GM19238 (cell line): ENCODE measurements at regions not wholly inside any gene's neighbourhood (a gene's known extent, or its start where the extent isn't known, plus 50 kb on each side); places are given as distances from the start of the nearest gene placed in this dataset.

Experiments
- DNase-seq: peaks from one replicate; pipeline ENCODE4 v3.0.0; 2011; ENCODE audit warnings: low spot score; ENCODE audit not compliant: insufficient read length

DNA sequence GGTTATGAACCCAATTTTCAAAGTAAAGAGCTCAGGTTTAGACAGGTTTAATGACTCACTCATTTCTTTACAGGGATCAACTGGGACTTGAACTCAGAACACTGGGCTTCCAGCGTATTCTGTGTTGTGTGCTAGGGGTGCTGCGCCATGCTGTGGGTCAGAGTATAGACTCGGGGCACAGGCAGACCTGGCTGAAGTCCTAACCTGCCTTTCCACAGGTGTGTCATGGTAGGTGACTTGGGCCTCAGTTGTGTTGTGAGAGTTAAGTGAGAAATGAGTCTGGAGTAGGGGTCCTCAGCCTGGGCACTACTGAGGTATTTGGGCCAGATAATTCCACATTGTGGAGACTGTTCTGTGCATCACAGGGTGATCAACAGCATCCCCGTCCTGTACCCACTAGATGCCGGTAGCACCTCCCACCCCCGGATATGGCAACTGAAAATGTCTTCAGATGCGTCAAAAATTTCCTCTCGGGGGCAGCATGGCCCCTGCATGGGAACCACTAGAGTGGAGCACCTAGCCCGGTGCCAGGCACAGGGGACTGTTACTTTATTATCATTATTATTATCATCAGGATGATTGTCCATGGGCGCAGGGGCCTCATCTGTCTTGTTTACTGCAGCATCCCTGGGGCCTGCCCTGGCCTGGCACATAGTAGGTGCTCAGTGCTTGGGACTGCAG is 575.5 kb downstream of the PTPRU start:
- no peak for DNase-seq

DNA sequence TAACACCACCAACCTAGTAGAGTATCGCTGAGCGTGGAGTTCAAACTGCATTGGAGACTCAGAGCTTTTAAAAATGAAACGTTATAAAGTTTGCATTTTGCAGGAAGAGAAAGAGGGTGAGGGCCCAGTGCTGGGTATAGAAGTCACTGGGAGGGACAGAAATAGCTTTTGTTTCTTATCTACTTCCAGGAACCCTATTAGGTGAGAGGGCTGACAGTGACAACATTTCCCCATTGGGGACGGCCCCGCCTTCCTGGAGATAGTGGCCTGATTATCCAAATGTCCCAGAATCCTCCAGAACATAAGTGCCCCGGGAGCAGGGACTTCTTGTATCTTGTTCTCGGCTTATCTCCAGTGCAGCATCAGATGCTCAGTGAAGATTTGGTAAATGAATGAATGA is 574.9 kb downstream of the PTPRU start:
- no peak for DNase-seq

DNA sequence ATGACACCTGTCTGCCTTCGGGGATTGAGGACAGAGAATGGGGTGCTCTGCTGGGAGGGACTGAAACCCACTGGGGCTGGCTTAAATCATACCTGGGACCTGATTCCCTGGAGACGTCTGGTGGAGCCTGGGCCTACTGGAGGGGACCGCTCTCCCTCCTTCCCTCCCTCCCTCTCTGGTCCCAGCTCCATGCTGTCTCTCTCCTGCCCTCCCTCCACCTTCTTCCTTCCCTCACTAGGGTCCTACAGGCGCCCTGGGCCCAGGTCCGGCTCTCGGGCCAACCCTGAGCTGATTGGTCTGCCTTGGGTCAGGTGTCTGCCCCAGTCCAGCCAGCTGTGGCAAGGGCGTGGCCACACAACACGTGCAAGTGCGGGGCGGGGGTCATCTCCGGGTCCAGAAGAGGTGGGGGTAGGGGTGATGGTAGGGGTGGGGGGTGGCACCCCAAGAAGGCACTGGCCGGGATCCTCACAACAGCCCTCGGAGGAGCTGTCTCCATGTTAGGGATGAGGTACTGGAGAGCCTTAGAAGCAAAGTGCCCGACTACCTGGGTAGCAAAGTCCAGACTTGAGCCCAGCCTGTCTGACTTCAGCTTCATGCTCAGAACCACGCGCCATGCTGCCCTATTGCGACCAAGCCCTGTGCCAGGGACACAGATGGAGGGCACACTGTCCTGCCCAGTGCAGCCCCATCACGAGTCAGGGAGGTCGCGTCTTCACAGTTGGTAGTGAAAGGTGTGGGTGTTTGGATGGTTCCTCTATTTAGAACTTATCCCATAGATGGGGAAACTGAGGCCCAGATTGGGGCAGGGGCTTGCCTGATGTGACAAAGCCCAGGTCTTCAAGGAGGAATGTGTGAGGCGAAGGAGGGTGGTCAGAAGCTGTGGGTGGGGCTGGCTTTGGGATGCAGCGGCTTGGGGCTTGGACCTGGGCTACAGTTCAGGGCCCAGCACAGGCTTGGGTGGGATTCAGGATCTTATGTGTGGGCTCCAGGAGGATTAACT is 574.1 kb downstream of the PTPRU start:
- no peak for DNase-seq

DNA sequence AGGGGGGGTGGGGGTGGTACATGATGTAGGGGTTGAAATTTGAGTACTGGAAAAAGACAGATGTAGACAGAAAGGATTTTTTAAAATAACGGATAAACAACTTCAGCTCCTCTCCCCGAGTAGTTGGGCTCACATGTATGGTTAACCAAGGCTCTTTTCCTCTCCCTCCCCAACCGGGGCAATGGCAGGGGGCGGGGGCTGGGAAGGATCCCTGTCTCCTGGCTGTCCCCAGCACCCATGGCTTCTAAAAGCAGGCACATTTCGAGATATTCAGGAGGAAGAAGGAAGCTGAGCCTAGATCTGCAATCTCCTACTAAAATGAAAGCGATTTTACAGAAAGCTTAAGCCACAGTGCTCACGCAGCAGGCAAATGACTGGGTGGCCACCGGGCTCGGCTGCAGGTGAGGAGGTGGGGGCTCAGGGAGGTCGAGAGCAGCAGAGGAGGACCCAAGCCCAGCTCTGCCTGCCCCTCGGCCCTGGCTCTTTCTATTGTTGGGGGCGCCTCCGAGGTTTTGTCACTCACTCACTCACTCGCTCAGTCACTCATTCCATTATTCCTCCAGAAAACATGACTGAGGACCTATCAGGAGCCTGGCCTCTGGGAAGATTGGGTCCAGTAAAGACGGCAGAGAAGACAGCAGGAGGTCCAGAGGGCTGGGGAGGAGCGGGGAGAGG is 573.3 kb downstream of the PTPRU start:
- no peak for DNase-seq

DNA sequence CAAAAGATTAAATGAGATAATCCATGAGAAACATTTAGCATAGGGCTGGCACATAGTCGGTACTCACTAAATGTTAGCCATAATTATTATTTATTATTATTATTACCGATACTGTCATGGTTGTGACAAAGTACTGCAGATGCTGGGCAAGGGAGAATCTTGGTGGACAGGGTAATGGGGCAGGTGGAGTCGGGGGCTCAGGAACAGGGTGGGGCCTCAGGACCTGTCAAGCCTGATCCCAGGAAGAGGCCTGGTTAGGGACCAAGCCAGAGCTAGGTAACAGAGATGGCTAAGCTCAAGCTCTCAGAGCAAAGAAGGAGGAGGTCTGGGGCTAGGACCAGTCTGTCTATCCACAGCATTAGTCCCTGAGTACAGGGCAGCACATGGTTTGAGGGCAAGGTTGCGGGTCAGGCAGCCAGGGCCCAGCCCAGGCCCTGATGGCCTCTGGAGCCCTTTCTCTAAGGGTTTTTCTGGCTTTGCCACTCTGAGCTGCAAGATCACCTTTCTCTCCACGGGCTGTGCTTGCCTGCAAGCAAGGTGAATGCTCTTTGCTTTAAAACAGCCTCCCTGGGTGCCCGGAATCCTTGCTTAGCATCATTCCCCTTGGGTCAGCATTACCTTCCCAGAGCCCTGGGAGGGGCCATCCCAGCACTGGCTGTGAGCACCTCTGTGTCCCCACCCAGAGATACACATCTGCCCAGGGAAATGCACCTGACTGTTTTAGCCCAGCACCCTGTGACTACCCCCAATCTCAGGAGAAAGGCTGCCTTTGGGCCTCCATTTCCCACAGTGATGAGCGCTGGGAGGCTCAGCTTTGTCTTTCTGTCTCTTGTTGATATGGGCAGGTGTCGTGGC is 572.0 kb downstream of the PTPRU start:
- no peak for DNase-seq

DNA sequence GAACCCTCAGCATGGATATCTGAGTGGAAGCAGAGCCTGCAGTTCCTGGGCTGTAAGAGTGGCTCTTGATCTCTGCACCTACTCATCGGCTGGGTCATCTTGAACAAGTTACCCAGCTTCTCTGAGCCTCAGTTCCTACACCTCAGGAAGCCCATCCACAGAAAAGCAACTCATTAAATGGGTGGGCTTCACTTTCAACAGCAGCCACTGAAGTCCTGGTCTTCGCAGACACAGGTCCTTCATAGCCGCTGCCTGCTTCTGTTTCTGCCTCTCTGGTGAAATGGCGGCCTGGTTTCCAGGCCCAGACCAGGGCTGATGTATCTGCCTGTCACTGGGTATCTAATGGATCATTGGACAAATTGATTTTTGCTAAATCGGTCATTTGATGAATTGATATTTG is 571.4 kb downstream of the PTPRU start:
- no peak for DNase-seq

DNA sequence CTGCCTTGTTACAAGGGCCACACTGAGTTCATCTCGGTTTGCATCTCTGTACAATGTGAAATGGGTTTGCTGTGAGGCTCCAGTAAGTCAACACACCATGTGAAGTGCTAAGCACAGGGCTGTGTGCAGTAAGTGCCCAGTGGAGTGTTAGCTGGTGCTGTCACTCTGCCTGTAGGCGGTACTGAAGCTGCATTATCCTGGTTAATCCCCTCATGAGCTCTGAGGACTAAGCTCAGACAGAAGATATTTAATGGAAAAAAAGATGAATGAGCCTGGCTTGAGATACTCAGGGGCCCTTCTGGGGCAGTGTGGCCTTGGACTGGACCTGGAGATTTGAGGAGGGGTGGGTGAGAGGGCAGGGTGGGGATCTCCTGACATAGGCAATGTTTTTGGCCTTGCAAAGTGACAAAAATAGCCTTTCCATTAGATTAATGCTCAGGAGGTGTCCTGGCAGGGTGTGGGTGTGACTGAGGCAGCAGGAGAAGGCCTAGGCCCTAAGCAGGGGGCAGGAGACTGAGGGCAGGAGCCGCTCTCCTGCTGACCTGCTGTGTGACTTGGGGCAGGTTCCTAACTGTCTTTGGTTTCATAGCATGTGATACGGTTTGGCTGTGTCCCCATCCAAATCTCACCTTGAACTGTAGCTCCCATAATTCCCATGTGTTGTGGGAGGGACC is 570.5 kb downstream of the PTPRU start:
- DNase-seq: no peak

DNA sequence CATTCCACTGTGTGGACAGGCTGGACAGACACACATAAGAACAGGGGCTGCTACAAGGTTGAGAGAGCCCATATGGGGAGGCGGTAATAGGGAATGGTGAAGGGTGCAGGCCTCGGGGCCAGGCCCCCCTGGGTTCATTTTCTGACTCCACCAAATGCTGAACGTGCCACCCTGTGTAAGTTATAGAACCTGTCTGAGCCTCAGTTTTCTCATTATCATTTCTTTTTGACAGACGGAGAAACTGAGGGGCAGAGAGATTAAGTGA is 569.5 kb downstream of the PTPRU start:
- DNase-seq: no peak

DNA sequence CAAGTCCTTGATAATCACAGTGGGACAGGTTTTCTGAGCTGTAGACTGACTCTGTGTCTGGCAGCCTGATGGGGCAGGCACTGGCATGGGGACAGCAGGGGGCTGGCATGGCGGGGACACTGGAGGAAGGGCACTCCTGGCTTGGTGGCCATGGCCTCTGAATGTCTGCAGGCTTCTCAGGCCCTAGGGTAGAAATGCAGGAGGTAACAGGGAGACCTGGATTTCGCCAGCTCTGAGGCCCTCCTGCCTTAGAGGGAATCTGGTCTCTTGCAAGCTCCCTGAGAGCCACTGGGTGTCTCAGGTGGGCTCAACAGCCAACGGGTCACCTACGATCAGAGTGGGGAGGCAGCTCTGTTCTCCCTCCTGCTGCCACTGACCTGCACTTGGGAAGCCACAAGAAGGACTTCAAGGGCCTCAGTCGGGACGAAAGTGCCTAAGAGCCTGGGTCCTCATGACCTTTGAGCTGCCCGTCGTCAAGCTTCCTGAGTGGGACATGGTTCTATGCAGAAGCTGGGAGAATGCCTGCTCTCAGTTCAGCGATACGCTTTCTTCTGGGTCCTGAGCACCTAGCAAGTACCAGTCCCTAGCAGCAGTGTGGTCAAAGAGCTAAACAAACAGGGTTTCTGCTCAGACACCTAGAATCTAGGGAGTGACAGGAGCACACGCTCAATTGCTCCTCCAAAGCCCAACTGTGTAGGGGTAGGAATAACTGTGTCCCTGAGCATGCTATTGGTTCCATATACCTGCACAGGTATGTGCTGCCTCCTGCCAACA is 569.0 kb downstream of the PTPRU start:
- DNase-seq: no peak

DNA sequence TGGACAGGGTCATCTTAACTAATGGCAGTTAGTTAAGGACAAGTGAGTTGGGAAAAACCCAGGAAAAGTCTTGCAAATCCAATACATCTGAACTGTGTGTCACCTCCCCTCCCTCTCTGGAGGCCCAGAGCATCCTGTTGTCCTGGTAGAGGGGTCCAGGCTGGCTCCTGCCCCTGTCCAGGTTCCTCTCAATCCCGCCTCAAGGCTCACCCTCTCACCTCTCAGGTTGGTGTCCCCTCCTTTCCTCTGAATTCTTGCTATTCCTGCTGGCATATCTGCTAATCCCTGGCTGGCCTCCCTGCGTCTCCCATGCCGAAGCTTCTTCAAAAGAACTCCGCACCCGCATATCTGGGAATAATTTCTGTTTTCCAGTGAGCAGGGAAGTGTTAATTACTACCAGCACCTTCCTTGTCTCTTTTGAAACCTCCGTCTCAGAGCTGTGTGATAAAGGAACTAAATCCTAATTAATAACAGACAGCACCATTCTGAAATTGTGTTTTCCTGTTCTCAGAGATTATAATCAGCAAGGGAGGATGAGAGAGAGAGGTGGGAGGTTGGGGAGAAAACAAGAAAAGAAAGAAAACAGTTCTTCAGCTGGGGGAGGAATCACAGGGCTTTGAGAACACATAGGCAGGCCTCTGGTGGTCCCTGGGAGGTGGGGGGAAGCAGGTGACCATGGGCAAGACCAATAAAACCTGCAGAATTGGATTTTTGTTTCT is 568.0 kb downstream of the PTPRU start:
- no peak for DNase-seq

DNA sequence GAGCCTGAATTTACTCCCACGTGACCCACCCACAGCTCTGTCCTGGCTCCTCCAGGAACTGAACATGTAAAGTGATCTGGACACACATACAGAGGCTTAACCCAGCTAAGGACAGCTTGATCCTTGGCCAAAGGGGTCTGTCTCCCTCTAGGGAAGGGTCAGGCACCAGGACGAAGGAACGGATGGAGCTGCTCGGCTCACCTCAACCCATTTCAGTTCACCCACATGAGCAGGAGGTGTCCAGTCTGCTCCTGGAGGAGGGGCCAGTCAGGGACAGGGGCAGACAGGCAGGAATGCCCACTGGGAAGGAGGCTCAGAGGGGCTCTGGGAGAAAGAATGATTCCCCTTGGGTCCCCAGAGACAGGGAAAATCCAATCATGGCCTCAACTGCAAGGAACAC is 567.2 kb downstream of the PTPRU start:
- no peak for DNase-seq

DNA sequence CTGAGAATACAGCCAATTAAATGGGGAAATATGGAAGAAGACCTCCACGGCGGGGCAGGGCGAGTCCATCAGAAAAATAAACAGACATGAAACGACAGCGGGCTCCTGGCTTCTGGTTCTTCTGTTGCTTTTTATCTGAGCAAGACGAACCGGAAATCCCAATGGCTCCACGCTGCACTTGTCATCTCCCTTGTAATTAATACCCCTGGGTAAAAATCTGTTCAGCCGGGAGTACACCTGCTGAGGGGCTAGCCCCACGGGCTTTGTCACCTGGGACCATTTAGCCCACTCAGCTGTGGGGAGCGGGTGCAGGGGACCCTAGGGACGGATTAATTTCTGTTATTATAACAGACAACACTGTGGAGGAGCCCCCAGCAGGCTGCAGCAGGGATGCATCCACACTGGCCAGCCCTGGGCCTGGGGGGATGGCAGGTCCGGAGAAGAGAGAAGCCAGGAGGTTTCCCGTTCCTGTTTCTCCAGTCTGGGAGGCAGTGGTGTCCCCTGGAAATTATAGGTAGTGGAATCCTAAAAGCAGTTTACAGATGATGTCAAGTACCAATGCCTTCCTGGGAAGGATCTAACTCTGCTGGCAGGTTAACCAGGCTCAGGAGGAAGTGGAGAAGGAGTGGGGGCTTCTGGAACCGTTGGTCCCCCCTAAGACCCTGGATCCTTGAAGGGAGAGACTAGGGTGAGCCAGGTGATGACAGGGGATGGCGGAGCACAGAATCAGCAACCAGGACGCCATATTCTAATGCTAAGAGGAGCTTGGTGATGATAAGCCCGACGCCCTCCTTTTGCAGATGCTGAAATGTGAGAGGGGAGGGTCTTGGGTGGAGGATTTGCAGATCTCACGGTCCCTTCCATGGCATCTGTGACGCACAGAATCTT is 566.1 kb downstream of the PTPRU start:
- DNase-seq: no peak

DNA sequence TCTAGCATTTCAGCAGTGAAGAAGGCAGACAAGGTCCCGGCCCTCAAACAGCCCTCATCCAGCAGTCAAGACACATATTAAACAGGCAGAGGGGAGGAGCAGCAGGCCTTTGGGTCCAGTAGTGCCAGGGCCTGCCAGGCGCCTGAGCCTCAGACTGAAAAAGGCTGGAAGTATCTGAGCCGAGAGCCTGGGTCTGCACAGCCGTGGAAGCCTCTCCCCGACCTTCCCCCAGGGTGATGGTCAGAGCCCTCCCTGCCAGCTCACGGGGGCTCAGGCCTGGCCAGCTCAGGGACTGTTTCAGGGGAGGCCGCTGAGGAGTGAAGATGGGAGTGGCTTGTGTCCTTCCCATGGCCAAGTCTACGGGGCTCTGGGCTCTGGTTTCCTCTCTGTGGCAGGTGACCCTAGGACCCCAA is 565.2 kb downstream of the PTPRU start:
- DNase-seq: no peak

DNA sequence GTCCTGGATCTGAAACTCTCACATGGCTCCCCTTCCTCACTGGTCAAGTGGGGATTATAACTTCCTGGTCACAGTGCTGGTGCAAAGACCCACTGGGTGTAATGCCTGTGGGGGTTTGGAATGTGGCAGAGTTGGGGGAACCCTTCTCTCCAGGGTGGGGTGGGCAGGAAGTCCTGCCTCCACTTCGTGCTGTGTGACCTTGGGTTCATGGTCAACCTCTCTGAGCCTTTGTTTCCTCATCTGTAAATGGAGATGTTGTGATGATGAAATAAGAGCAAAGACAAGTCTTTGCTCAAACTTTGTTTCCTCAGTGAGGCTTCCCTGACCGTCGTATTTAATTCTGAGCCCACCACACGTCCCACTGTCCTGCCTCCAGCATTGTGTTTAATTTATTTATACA is 564.7 kb downstream of the PTPRU start:
- DNase-seq: no peak

DNA sequence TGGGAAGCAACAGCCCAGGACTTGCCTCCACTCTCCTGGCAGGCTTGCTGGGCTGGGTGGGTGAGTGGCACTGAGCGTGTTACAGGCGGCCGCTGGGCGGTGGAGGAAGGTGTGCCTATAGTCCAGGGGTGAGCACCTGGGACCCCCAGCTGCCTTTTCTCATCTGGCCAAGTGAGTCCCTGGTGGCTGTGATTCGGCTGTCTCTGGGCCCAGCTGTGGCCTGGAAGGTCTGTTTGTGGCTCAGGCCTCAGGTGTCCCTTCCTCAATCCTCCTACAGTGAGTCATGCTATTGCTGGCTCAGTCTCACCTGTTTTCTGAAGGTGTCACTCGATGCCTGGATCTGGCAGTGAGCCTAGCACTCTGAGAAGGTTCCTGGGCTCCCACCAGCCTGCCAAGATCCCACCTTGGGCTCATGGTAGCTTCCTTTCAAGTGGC is 564.2 kb downstream of the PTPRU start:
- DNase-seq: no peak

DNA sequence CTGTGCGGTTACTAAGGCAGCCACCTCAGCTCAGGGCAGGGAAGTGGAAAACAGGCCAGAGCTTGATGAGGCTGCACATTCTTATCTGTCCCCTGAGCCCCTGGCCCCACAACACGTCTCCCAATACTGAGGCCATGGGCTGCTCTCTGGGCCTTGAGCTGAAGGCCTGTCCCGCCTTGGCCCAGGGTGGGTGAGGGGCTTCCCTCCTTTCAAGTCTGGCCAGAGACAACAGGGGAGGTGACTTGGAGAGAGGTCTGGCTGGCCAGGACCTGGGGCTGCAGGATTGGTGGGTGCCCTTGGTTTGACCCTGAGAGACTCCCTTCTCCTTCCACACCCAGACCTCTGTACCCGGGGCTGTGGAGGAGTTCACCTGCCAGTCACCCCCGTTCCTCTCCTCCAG is 563.8 kb downstream of the PTPRU start:
- no peak for DNase-seq

DNA sequence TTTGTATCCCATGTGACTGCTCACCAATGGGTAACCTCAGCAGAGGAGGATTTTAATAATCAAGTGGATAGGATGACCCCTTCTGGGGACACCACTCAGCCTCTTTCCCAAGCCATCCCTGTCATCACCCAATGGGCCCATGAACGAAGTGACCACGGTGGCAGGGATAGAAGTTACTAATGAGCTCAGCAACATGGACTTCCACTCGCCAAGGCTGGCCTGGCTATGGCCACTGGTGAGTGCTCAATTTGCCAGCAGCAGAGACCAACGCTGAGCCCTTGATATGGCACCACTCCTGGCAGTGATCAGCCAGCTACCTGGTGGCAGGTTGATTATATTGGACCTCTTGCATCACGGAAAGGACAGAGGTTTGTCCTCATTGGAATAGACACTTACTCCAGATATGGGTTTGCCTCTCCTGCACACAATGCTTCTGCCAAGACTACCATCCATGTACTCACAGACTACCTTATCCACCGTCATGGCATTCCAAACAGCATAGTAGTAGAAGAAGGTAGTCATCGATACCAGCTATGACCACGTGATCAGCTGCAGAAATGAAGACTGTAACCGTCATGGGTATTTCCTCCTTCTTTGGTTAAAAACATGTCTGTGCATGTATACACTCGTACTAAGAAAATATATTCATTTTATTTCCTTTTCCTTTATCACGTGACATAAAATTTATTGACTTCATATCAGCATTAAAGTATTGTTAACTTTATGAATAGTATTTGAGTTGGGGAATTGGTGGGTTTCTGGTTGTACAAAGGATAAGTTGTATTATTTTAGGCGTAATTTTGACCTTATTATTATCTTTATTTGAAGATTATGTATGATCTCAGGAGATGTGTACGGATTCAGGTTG is 562.6 kb downstream of the PTPRU start:
- no peak for DNase-seq
